AG04449 (cell line): ENCODE measurements at regions not wholly inside any gene's neighbourhood (a gene's known extent, or its start where the extent isn't known, plus 50 kb on each side); places are given as distances from the start of the nearest gene placed in this dataset.

Source experiments
- CTCF ChIA-PET: fragments of 350-600 bp; formaldehyde crosslinking; extraction: SDS; loops from one replicate; lab custom pipeline; 2021; ENCODE audit warnings: antibody characterized with exemption; lab: Yijun Ruan, JAX
- POLR2A ChIA-PET: fragments of 400-600, 350-600 bp; formaldehyde crosslinking; extraction: SDS; loops from one replicate; lab custom pipeline; 2020; ENCODE audit warnings: antibody characterized with exemption, inconsistent platforms; lab: Yijun Ruan, JAX
- DNase-seq: peaks from one replicate; pipeline ENCODE4 v3.0.0-alpha.2; 2010; ENCODE audit warnings: low read depth, low spot score
- H3K4me3 ChIP-seq: 2 replicates; pipeline ENCODE4 v1.5.1; 2011; ENCODE audit warnings: low read depth, mild to moderate bottlenecking, control low read depth, low read length
- CTCF ChIP-seq: IDR thresholded peaks from one replicate; pipeline ENCODE4 v1.5.1; 2011; ENCODE audit warnings: mild to moderate bottlenecking, moderate library complexity, low read length, control low read depth, inconsistent platforms; ENCODE audit not compliant: insufficient read depth; ENCODE audit errors: missing control alignments

DNA sequence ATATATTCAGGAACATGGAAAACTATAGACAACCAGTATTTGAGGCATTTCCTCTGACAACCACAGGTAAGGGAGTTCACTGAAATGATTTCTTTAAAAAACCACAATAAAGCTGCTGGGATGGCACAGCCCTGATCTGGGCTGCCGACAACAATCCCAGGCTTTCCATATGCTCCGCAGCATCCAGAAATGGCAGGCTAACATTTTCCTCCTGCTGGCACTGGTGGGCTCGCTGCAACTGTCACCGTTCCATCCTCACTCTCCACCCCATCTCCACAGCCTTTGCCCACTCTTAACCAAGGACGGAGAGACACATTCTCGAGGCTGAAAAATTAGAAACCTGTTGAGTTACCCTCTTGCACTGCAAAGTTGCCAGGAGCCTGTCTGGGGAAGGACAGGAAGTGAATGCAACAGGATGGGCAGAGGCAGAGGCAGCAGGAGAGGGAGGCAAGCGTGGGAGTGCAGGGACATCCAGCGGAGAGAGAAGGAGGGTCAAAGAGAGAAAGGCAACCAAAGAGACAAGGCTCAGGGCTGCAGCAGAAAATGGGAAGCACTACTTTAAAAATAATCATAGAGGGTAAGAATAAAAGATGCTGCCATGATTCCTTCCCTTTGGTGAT is 79.0 kb upstream of the ARRDC4 start:
- no peak overlapping the region for H3K4me3 ChIP-seq
- POLR2A ChIA-PET: no interaction called here
- CTCF ChIA-PET: no interaction called here
- no peak for TF ChIP-seq CTCF
- no peak for DNase-seq

DNA sequence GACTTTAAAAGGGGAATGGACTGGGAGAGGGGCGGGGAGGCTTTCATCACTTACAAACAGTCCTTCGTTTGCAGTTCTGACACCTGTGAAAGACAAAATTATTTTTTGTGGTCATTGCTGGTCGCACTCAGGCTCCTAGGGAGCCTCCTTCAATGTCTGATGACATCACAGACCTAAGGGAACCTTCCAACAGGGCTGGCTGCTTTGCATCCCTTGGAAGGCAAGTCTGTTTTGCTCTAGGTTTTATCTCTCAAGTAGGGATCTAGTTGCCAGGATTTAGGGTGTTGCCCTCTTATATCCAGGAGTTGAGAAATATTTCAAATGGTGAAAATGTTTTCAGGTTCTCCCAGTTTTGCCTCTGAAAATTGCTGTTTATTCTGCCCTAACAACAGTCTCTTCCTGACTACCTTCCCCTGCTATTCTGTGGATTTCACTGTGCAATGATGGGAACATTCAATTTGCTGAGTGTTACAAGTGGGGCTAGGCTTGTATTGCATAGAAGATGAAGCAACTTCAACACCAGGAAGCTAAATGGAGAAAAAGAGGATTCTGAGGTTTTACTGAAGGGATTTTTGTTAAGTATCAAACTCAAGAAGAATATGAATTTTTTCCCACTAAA is 75.9 kb upstream of the ARRDC4 start:
- ChIA-PET POLR2A (no interaction called here), CTCF (no interaction called here)
- no peak overlapping the region for H3K4me3 ChIP-seq
- no peak for DNase-seq
- no peak for TF ChIP-seq CTCF

GRCh38 chr15:97890307-97890706 is 70.2 kb upstream of the ARRDC4 start:
- CTCF ChIA-PET: interaction anchor here (1.1 to 1.2 kb wide), 2 partner anchors 9 to 196 kb away, joined by 3 to 5 read pairs; no protein-coding TSS in a partner anchor

GRCh38 chr15:97892167-97892938 is 68.2 kb upstream of the ARRDC4 start:
- no peak overlapping the region for H3K4me3 ChIP-seq
- ChIA-PET POLR2A (no interaction called here), CTCF (interaction anchor here (1.0 to 1.6 kb wide), 4 partner anchors 11 to 286 kb away, joined by 3 to 5 read pairs (median 4); no protein-coding TSS in a partner anchor)
- no peak for DNase-seq
- no peak for TF ChIP-seq CTCF

More at GRCh38 chr15:97890307-97890706, 70.2 kb upstream of the ARRDC4 start:
- DNase-seq: no peak
- no peak overlapping the region for H3K4me3 ChIP-seq
- TF ChIP-seq CTCF: no peak
- POLR2A ChIA-PET: no interaction called here

DNA sequence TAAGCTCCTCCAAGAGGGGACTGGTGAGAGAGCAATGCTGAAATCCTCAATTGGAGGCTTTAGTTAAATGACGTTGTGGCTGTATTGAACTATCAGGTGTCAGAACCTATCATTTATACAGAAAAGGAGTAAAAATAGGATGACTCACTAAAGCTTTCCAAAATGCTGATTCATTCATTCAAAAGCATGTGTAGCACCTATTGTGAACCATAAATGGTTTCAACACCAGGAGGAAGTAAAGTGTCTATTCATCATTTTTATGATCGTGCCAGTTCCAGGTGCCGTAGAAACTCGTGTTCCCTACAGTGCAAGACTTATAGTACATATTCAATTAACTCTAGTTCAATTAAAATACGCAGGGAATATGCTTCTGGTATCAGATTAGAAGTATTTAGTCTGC is 66.5 kb upstream of the ARRDC4 start:
- H3K4me3 ChIP-seq: no peak overlapping the region
- ChIA-PET POLR2A (no interaction called here), CTCF (interaction anchor here (1.4 to 1.5 kb wide), 2 partner anchors 10 to 284 kb away, joined by 3 to 5 read pairs; no protein-coding TSS in a partner anchor)
- no peak for TF ChIP-seq CTCF
- DNase-seq: no peak

DNA sequence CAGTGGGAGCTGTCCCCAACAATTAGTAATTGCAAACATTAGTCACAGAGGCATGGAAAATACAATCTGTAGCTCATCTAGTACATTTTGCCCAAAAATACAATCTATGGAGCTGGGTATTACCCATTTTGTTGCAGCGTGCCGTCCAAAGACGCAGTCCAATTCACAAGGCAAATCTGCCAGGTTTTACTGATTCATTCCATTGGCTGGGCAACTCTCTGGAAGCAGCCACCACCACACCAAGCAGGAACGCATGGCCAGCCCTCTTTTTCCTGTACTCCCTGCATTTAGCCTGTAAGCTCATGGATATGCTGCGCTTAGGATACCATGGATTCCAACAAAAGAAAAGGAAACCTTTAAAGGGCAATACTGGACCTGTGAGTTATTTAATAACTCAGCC is 60.5 kb upstream of the ARRDC4 start:
- ChIA-PET POLR2A (no interaction called here), CTCF (interaction anchor here (1.0 to 14.9 kb wide), 7 partner anchors 8 to 284 kb away, joined by 3 to 322 read pairs (median 4); no protein-coding TSS in a partner anchor)
- DNase-seq: no peak
- no peak overlapping the region for H3K4me3 ChIP-seq
- TF ChIP-seq CTCF: no peak
